Testis (tissue), 2 donors: ENCODE measurements at regions not wholly inside any gene's neighbourhood (a gene's known extent, or its start where the extent isn't known, plus 50 kb on each side); places are given as distances from the start of the nearest gene placed in this dataset.

ENCODE experiments used
- POLR2A ChIP-seq: fragments of 450-650 bp; IDR thresholded peaks from one replicate; pipeline ENCODE4 v1.6.1; 2017; ENCODE audit warnings: antibody characterized with exemption, mild to moderate bottlenecking, moderate library complexity
- TF ChIP-seq, protein P1 (sequence below), 3 experiments: fragments of 450-650 bp in 2 of 3; fragments of 200-600 bp in 1 of 3; sonication (generic) in 1 of 3; IDR thresholded peaks; one replicate each; pipeline ENCODE4 v1.5.1; 2016 to 2019; ENCODE audit warnings: antibody characterized with exemption in 3 of 3, mild to moderate bottlenecking in 2 of 3, moderate library complexity in 1 of 3

DNA sequence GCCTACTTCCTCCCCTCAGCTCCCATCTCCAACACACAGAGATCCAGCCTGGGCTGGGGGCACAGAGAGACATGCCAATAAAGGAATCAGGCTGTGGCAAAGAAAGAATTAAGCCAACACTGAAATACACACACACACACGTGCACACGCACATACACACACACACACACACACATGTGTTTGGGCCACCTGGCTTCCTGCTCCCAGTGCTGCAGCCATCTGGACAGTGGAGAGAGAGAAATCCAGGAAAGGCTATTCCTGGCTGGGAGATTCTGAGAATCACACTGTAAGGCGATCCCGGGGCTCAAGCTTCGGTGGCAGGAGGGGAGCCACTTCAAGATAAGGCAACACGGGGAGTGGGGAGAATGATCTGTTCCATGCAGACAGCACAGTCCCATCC, 72.4 kb downstream of the NOG start:
- TF ChIP-seq, protein P1, sequence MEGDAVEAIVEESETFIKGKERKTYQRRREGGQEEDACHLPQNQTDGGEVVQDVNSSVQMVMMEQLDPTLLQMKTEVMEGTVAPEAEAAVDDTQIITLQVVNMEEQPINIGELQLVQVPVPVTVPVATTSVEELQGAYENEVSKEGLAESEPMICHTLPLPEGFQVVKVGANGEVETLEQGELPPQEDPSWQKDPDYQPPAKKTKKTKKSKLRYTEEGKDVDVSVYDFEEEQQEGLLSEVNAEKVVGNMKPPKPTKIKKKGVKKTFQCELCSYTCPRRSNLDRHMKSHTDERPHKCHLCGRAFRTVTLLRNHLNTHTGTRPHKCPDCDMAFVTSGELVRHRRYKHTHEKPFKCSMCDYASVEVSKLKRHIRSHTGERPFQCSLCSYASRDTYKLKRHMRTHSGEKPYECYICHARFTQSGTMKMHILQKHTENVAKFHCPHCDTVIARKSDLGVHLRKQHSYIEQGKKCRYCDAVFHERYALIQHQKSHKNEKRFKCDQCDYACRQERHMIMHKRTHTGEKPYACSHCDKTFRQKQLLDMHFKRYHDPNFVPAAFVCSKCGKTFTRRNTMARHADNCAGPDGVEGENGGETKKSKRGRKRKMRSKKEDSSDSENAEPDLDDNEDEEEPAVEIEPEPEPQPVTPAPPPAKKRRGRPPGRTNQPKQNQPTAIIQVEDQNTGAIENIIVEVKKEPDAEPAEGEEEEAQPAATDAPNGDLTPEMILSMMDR (IDR thresholded peaks at IDR 0.05) = no peak
- TF ChIP-seq POLR2A = no peak
